HG02981 (cell line): ENCODE measurements at regions not wholly inside any gene's neighbourhood (a gene's known extent, or its start where the extent isn't known, plus 50 kb on each side); places are given as distances from the start of the nearest gene placed in this dataset.

Source experiments
- ATAC-seq: cut with Tn5 transposase; IDR thresholded peaks from one replicate; pipeline ENCODE4 v1.9.1; 2021; ENCODE audit warnings: mild to moderate bottlenecking, moderate library complexity; ENCODE audit not compliant: unreplicated experiment

GRCh38 chr5:7330256-7330655 lies 65.7 kb upstream of the ADCY2 start:
- ATAC-seq, result no peak

GRCh38 chr5:7331131-7331530 lies 64.8 kb upstream of the ADCY2 start:
- no peak for ATAC-seq
